ENCODE measurements at regions not wholly inside any gene's neighbourhood (a gene's known extent, or its start where the extent isn't known, plus 50 kb on each side); places are given as distances from the start of the nearest gene placed in this dataset.

DNA sequence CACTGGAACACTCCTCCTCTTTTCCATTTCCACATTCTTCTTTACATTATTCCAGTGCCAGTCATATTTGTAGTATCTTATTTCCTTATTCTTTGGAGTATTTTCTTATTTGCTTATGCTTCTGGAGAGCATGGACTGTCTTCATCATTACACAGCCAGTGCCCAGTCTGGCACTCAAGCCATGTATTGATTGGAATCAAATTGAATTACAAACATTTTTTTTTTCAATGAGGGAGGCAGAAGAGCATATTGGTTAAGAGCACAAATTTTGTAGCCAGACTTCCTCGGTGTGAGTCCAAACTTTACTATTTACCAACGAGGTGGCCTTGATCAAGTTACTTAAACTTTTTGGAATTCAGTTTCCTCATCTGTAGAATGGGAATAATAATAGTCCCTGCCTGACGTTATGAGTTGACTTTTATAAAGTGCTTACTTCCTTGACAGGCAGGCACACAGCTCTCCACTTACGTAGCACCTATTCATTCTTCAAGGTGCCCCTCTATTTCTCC is 186.6 kb upstream of the BCL6 start:
- no peak for DNase-seq

DNA sequence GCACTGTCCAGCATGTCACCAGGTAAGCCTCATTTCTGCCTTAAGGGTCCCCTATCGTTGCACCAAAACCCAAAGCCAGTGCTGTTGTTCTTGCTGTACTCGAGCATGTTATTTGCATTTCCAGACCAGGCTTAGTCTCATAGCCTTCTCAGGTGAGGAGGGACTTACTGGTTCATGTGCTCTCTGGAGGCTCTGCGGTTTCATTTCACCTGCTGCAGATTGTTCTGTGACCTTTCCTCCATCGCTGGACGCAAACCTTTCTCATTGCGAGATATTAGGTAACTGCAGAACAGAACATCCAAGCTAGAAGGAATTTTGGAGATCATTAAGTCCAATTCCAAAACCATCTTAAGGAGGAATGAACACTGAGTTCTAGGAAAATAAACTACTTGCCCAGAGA is 187.3 kb upstream of the BCL6 start:
- no peak for DNase-seq

DNA sequence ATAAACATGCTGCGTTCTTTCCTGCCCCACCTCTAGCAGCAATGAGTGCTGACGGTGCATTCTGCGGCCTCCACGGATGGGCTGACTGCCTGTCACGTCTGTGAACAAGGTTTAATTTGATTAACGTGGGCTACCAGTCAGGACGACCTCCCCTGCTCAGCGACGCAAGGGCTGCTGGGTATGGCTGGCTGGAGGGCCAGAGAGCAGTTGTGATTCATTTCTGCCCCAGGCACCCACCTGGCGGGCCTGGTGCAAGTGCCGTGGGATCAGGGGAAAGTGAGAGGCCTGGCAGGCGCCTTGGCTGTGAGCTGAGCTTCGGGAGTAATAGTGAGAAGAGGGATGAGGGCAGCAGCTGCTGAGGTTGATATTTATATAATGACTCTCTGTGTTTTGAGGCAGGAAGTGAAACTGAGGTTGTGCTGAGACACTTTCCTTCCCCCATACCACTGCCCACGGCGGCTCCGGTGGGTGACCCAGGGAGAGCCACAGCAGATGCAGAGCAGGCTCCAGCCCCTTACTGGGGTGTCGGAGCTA is 190.4 kb upstream of the BCL6 start:
- no peak for DNase-seq

DNA sequence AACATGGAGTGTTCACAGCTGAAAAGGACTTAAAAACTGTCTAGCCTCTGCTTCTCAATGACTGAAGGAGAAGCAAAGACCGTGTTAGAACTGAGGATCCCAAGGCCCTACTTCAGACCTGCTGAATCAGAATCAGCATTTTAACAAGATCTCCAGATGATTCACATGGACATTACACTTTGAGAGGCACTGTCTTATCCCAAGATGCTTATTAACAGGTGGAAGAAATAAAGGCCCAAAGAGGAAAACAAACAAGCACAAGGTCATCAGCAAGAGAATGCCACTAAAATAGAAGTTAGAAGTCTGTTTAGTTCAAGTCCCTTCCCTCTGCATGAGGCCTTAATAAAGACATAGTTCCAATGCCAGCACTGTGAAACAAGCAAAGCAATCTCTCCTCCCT is 191.4 kb upstream of the BCL6 start:
- DNase-seq = no peak

DNA sequence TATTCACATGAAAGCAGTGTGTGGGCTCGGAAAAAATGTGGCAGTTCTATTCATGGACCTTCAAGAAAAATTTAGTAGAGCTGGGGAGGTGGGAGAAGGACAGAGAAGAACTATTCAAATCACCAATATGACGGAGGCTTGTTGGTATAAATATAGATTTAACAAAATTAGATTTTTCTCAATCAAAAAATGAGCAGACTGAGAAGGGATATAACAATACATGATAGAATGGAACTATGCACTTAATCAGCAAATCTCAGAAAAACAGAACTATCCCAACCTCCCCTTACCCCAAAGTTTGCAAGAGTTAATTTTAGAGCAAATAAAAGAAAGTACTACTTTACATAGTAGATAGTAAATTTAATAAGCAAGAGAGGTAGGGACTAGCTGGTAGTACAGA is 194.6 kb upstream of the BCL6 start:
- no peak for DNase-seq

DNA sequence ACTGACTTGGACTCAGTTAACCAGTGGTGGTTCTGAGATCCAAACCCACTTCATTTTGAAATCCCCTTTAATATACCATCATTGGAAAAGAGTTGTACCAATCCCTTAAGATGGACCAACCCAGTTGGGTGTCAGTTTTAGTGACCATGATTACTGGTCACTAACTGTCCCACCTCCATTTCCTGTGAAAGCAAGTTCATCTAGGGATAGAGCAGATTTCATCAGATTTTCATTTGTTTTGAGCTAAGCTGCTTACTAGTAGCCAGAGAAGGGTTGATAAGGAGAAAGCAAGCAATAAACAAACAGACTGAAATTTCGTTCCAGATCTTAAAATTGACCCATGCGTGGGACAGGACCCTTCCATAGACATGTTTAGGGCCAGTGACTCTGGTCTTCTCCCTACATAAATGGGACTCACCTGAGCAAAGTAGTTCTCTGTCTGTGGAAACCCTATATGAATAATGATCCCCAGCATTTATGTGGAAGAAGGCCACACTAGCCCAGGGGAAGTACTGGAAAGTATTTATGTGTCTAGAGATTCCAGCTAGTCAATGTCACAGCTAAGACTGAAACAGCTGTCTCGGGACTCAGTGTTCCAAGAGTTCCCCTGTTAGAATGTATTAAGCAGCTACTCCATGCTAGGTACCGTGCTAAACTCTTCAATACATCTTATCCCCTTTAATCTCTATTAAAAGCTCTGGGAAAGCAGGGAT is 196.0 kb upstream of the BCL6 start:
- no peak for DNase-seq

DNA sequence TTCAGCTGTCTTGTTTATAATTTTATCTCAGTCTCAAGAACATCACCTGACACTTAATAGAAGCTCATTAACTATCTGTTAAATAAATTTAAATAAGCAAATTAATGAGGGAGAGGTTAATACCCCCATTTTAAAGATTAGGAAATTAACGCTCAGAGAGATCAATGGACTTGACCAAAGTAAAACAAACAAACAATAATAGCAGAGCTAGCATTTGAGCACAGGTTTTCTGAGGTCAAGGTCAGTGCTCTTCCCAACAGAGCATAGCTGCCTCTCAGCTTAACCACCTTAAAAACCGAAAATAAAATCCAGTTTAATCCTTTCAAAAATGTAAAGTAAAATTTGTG is 196.6 kb upstream of the BCL6 start:
- no peak for DNase-seq

DNA sequence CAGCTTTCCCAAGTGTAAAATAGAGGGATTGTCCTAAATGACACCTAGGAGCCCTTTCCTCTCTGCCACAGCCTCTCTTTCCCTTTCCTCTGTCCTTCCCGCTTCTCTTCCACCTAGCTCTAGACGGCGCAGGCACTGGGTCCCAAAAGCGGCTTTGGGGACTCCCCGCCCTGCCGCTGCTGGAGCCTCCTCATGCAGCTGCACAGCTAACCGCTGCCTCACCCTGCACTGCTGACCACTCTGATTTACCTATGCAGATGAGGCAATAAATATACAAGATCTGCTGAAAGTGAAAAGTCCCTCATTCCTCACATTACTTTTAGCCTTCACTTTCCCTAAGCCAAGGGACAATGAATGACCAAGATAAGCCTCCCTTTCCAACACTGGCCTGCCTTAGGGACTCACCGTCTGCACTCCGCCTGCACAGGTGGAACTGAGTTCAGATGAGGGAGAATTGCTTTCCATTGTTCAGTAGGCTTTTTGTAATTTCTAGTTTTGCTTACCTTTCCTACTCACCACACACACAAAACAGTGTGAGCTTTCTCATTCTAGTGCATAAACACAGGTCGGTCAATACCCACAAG is 197.5 kb upstream of the BCL6 start:
- DNase-seq = no peak

DNA sequence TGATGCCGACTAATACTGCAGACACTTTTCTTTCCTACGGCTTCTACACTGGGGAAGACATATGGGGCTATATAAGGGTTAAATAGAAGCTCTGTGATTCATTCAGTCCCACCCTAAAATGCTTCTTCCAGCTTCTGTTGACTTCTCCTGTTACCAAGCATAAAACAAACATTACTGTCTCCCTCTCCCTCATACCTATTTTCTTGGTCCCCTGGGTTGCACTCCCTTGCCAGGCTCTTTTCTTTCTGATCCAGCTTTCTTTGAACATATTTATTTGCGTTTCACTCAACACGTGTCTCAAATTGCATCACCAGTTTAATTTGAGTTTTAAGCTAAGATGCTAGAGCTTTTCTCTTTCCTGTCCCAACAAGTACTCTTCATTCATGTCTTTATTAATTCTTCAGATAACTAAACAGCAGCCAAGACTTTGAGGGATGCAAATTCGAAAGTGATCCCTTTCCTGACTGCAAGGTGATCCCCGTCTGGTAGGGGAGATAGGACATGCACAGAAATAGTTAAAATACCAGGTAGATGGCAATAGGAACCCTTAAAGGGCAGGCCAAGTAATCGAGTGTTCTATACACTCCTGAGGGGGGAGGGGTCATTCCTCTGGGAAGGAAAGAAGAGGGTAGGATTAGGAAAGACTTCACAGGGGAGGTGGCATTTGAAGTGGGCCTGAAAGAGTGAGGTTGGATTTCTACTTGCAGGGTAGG is 198.6 kb upstream of the BCL6 start:
- DNase-seq = no peak

DNA sequence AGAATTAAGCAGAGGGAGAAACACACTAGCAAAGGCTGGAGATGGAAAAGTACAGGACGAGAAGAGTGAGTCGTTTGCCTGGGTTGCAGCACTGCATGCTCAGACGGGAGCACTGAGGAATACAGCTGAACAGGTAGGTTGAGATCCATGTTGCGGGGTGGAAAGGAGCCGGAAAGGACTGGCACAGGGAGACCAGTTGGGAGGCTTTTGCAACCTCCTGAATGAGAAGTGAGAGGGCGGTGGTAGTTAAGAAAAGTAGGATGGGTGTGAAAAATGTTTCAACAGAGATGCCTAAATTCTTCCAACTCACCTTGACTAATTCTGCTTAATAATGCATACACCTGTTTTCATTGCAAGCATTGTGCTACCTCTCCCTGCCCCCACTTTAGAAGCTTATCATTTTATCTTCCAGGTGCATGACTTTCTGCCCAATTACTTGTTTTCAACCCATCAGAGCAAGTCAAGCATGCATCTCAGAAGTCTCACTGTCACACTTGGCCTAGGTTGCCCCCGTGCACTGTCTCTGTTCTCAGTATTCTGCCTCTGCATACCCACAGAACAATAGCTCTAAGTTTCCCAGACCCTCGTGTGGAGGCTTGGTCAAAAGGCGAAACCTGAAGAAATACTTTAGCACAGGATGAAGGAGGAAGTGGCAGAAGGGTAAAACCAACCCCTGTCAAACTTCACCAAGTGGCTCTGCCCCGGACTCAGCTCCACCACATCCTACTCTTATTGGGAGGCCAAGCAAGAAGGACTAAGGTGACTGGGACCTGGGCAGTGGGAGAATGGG is 199.3 kb upstream of the BCL6 start:
- DNase-seq = no peak

DNA sequence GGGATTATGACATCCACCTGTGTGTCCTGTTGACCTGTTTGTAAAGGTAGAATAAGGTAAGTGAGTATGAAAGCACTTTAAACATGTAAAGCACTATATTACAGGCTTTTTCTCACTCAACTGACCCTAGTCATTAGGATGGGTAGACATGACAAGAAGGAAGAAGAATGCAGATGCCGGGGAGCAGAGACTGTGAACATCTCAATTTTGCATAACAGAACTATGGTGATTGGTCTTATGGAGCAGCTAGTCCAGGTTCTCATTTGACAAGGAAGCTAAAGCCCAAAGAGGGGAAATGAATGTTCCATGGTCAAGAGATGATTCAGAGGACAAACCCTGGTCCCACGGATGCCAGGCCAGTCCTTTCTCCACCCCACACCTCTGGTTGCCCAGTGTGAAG is 200.1 kb upstream of the BCL6 start:
- no peak for DNase-seq

DNA sequence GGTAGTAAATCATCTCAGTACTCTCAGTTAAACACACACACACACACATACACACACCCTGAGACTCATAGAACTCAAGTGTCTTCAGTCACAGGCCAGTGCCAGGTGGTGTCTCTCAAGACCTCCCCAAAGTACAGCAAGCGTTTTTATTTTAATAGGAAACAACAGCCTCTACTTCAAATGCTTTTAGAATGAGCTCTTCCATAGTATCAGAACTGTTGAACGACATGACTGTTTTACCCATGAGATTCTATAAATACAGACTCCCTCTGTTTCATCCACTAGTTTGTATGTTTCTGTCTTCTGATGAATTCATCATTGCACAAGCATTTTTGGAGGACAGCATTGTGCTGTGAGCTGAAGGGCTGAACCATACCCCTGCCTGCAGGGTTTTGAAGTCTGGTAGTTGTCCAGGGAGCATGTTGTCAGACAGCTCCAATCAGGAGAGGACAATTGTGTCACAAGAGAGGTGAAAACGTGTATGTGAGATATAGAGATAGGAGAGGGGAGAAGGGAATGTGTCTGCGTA is 201.0 kb upstream of the BCL6 start:
- no peak for DNase-seq

DNA sequence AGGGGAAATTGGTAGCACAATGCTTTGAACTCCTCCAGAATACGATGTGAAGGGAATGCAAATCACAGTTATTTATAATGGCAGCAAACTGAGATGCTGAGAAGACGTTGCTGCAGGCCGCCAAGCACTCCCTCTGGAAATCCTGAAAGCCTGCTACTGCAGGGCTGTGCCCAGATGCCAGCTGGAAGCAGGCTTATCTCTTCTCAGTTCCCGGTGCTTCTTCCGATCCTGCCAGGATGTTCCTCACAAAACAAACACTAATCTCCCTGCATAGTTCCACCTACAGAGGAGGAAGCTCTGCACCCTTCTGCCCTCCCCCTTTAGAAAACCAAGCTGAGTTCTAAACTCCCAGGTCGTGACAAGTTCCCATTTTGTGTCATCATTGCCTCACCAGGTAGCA is 201.7 kb upstream of the BCL6 start:
- no peak for DNase-seq

DNA sequence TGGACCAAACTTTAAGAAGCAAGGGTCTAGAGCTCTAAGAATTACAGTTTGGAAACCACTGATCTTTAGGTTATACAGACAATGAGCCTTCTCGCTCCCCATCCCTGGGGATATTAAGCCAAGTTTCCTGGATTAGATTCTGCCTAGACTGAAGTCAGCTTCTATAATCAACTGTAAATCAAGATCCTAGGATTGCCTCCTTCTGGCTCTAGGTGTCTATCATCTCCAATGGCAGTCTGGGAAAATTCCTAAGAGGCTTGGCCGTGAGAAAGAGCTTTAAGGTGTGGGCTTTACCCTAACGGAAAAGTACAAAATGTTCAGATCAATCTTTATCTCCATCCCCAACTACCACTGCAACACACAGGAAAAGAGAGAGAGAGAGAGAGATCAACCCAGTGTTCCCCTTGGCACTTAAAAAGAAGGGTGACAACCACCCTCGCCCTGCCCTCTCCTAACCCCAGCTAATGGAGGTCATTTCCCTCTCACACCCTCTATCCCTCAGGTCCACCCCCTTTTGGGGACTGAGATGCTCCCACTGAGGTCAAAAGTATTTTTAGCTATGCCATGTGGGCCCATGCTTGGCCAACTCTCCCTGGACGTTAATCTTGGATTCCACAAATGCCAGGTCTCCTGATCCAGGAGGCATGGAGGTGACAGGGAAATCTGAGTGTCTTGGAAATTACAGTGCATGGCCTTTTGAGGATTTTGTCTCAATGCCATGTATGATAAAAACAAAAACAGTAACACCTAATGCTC is 202.8 kb upstream of the BCL6 start:
- DNase-seq = no peak

DNA sequence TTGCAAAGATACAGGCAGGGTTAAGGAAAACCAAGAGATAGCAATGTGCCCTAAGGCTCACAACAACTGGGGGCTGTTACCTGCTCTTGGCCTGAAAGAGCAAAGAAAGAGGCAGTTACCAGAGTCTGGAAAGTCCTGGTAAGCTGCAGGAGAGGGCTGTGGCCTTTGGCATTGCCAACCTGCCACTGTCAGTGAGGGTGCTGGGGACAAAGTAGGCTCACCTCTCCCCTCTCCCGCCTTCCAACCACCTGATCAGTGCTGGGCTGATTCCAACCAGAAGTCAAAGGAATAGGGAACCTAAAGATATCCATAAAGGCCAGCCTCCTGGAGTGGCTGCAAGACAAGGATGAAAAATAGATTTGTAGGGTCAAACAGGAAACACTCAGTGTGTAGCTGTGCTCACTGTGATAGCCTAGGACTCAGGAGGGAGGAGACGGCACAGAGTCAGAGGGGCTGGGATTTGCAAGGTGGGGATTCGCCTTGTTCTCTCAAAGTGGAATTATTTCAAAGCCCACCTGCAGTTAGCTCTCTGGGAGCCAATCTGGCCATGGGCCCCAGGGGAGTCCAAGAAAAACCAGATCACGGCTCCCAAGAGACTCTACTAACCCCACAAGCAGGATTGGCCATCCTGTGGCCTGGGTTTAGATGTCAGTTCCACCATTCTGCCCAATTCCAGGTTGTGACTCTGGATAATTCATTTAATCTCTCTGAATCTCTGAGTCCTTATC is 204.0 kb upstream of the BCL6 start:
- DNase-seq = no peak

DNA sequence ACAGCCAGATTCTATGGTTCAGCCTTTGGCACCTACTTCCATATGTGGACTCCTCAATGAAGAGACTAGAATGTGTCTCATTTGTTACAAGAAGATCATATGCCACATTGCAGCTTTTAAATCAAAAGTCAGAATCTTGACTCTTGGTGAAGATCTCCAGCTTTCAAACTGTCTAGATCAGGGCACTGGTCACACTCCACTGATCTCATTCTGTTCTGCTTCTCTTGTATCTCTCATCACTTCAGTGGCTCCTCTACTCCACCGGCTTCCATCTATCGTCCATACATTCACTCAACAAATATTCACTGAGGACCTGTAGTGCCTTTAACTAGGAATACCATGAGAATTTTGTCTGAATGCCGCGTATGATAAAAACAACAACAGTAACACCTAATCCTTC is 203.3 kb upstream of the LPP start:
- DNase-seq = no peak

DNA sequence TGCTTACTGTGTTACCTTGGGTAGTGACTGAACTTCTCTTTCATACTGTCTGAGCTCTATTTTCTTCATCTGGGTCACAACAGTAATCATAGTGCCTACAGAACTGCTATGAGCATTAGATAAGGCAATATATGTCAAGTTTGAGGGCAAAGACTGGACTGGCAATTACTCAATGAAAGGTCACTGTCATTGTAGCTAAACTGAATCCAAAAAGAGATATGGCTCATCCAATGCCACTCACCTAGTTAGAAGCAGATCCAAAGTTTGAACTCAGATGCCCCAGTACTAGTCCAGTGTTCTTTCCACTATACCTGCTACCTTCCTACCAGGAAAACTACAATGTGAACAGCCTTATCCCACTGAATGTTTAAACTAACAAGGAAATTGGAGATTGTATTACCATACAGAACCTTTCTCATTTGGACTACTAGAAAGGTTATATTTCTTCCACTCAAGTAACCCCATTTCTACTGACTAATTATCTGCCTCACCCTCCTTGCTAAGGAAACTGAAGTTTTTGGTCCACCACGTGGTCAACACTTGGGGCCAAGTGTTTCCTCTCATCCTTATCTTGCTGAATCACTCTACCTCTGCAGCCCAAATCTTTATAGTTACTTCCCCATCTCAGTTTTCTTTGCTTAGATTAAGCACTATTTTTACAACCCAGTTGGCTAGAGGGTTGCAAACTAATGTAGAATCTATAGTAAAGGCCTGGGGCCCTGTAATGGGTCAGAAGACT is 202.3 kb upstream of the LPP start:
- DNase-seq = no peak

DNA sequence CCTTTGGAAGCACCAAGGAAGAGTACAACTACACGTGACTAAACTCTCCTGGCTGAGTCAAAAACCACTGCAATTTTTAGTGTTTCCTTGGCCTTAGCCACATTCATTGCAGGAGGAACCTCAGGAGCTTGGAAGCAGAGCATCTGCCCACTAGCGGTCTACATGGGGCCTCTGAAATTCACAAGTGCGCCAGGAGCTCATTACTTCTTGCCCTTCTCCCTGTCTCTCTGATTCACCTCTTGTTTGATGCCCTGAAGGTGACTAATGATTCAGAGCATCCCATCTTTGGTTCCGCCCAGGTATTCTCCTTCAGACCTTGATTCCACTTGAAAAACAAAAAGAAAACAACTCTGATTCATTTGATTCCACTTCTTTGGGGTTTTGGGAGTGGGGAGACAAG is 201.1 kb upstream of the LPP start:
- DNase-seq = no peak

DNA sequence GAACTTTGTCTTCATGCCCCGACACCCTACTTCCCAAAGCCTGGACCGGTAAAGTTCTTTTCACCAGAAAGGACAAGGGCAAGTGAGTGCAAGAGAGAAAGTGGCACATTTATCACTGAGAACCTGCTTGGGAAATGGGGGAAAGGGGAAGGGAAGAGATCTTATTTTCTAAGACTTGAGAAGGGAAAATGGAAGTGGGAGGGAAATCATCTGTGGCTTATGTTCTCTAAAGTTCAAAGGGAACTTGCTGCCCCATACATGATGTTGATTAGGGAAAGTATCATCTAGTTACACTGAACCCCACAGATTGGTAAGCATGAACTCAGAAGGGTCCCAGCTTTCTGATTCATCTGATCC is 199.5 kb upstream of the LPP start:
- DNase-seq = no peak

DNA sequence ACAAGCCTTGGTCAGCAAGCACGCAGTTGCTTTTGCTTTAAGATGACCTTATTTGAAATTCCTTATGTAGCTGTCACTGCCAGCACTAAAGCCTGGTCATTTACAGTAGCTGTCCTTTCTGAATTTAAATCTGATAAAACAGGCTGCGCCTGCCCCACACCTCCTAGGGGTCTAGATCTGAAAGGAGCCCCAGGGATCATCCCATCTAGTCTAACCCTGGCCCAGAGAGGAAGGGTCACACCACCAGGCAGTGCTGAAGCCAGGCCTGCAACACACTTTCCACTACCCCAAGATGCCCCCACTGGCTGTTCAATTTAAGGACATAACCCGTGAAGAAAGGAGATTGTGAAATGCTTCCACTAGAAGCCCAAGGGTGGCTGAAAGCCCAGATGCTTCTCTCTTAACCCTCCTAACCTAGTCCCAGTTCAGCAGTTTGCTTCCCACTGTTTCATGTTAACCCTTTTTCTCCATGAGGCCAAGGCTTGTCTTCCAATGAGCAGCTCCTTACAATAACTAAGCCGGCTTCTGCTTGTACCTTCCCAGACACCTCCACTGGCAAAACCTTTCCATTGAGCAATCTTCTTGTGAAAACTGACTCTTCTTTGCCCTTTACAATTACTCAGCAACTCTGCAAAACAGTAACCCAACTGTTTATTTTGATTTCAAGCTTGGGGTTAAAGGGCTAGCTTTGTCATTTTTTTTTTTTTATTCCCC is 198.9 kb upstream of the LPP start:
- no peak for DNase-seq

All from effector CD8-positive, alpha-beta T cell (primary cell).